Activated CD8-positive, alpha-beta memory T cell treated with anti-CD3 and anti-CD28 coated beads, Interleukin-2, amount 10 ng/mL, durations not matched to agents 7 days and 5 days (primary cell): ENCODE measurements at regions not wholly inside any gene's neighbourhood (a gene's known extent, or its start where the extent isn't known, plus 50 kb on each side); places are given as distances from the start of the nearest gene placed in this dataset.

Source experiments
- ATAC-seq: fragments of 150-1000 bp; cut with Tn5 transposase; one replicate; pipeline ENCODE4 v1.10.0; 2021; ENCODE audit warnings: moderate library complexity
- CTCF ChIA-PET: fragments of 350-600 bp; sonication (Branson Sonifier 250); formaldehyde crosslinking; loops from one replicate; lab custom pipeline; 2021; ENCODE audit warnings: antibody characterized with exemption; lab: Charles Lee
- DNase-seq: peaks from one replicate; pipeline ENCODE4 v3.0.0-alpha.2; 2020
- H3K27ac Mint-ChIP-seq: one replicate; pipeline ENCODE4 v1.8.0; 2021; ENCODE audit warnings: mild to moderate bottlenecking, mixed read lengths
- H3K27me3 Mint-ChIP-seq: one replicate; pipeline ENCODE4 v1.8.0; 2021; ENCODE audit warnings: mixed read lengths
- H3K36me3 Mint-ChIP-seq: one replicate; pipeline ENCODE4 v1.8.0; 2021; ENCODE audit warnings: mild to moderate bottlenecking, mixed read lengths
- H3K4me1 Mint-ChIP-seq: one replicate; pipeline ENCODE4 v1.8.0; 2021; ENCODE audit warnings: mixed read lengths
- H3K4me3 Mint-ChIP-seq: one replicate; pipeline ENCODE4 v1.8.0; 2021; ENCODE audit warnings: mild to moderate bottlenecking, moderate library complexity, mixed read lengths
- H3K9me3 Mint-ChIP-seq: one replicate; pipeline ENCODE4 v1.8.0; 2022; ENCODE audit warnings: low read depth, mixed read lengths

GRCh38 chr6:96685702-96686101 lies 122.8 kb downstream of the FHL5 start:
- H3K4me1 Mint-ChIP-seq, result no peaks in the 10 kb centered on the region
- DNase-seq, result no peak
- H3K27me3 Mint-ChIP-seq, result peaks cover 2% of the 10 kb centered on the region
- H3K27ac Mint-ChIP-seq, result no peak overlapping the region
- ATAC-seq, result no peak
- no peaks in the 10 kb centered on the region for H3K36me3 Mint-ChIP-seq
- no peaks in the 10 kb centered on the region for H3K9me3 Mint-ChIP-seq
- H3K4me3 Mint-ChIP-seq, result no peak overlapping the region
- CTCF ChIA-PET, result no interaction called here

GRCh38 chr6:96683819-96684528 lies 121.0 kb downstream of the FHL5 start:
- H3K36me3 Mint-ChIP-seq, result no peaks in the 10 kb centered on the region
- H3K9me3 Mint-ChIP-seq, result no peaks in the 10 kb centered on the region
- no peaks in the 10 kb centered on the region for H3K27me3 Mint-ChIP-seq
- H3K27ac Mint-ChIP-seq, result no peak overlapping the region
- no peaks in the 10 kb centered on the region for H3K4me1 Mint-ChIP-seq
- H3K4me3 Mint-ChIP-seq, result no peak overlapping the region
- no peak for ATAC-seq
- no peak for DNase-seq
- CTCF ChIA-PET, result no interaction called here

DNA sequence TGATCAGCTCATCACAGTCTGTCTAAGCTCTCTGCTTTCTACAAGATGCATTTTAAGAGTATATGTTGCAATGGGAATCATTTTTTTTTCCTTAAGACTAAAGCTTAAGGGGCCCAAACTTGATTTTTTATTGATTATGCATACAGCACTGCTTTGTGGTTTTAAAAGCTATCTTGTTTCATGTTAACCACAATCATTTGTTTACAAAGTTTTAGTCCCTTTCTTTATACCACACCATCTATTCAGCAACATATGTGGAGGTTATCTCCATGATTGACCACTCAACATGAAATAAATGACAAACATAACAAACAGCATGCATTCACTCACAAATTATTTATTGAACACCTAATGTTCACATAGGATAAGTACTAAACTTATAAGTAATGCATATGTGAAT lies 119.1 kb downstream of the FHL5 start:
- Mint-ChIP-seq H3K4me3 (no peak overlapping the region), H3K27ac (no peak overlapping the region), H3K27me3 (no peaks in the 10 kb centered on the region), H3K36me3 (no peaks in the 10 kb centered on the region), H3K4me1 (no peaks in the 10 kb centered on the region), H3K9me3 (no peaks in the 10 kb centered on the region)
- DNase-seq (no peak), ATAC-seq (no peak)
- CTCF ChIA-PET, result no interaction called here

DNA sequence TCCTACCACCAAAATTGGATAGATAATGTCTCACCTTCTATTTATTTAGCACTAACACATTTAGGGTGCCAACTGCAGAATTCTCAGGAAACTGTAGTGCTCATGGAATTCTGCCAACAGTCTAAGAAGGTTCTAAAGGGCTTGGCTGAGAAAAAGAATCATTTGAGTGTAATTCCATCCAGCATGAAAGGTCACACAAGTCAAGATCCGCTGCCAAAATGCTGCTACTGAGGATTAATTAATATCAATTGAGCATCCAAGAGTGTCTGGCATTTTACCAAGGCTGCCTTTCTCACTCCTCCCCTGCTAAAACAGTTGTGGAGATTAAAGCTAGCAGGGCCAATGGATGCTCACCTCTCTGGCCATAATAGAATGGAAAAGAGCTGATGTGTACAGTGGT lies 112.7 kb downstream of the FHL5 start:
- CTCF ChIA-PET, result no interaction called here
- no peaks in the 10 kb centered on the region for H3K4me1 Mint-ChIP-seq
- peaks cover 5% of the 10 kb centered on the region for H3K27me3 Mint-ChIP-seq
- H3K27ac Mint-ChIP-seq, result no peak overlapping the region
- no peaks in the 10 kb centered on the region for H3K9me3 Mint-ChIP-seq
- H3K4me3 Mint-ChIP-seq, result no peak overlapping the region
- no peak for ATAC-seq
- no peaks in the 10 kb centered on the region for H3K36me3 Mint-ChIP-seq
- DNase-seq, result no peak
